HepG2 (cell line): ENCODE measurements at regions not wholly inside any gene's neighbourhood (a gene's known extent, or its start where the extent isn't known, plus 50 kb on each side); places are given as distances from the start of the nearest gene placed in this dataset.

Experiments
- ATAC-seq: fragments of 200-7000 bp; cut with Tn5 transposase; 3 replicates; pipeline ENCODE4 v1.9.1; 2020; ENCODE audit warnings: mild to moderate bottlenecking, moderate library complexity
- BruUV-seq: library from RNA; stranded (reverse); fragments of 400-500 nt; replicated peaks from 2 replicates; lab custom pipeline; 2021; lab: Mats Ljungman, UMichigan
- CTCF ChIA-PET: fragments of 300-600 bp; formaldehyde crosslinking; extraction: SDS; loops from one replicate; lab custom pipeline; 2021; ENCODE audit warnings: low total read pairs, inconsistent platforms, low intra/inter-chr PET ratio; lab: Yijun Ruan, JAX
- POLR2A ChIA-PET: fragments of 350-600 bp; sonication (Branson Sonifier 250); formaldehyde crosslinking; loops from one replicate; lab custom pipeline; 2020; ENCODE audit warnings: antibody characterized with exemption, inconsistent platforms; lab: Yijun Ruan, JAX
- DNase-seq: peaks from one replicate; pipeline ENCODE4 v3.0.0-alpha.2; 2015; ENCODE audit warnings: low spot score
- FAIRE-seq: peaks from 3 replicates; lab custom pipeline; 2011; peaks lifted over from hg19 to GRCh38; lab: Jason Lieb, UNC
- H2AFZ ChIP-seq: one replicate; pipeline ENCODE4 v1.6.1; 2011; ENCODE audit warnings: low read length, inconsistent platforms
- H3K27ac ChIP-seq: fragments of 300-600 bp; 3 replicates; pipeline ENCODE4 v1.8.0; 2011; ENCODE audit warnings: mixed run types, mild to moderate bottlenecking, mixed read lengths, low read length, inconsistent platforms; ENCODE audit not compliant: insufficient read depth; ENCODE audit errors: extremely low read length
- H3K27me3 ChIP-seq, 2 experiments: fragments of 200-600 bp in 1 of 2; 2 replicates in 1 of 2; 3 replicates in 1 of 2; pipeline versions ENCODE4 v1.6.0 to v1.8.0; 2011; ENCODE audit warnings: low read length in 2 of 2, mild to moderate bottlenecking in 2 of 2, moderate library complexity in 2 of 2, inconsistent platforms in 1 of 2; ENCODE audit not compliant: insufficient read depth in 2 of 2, control insufficient read depth in 1 of 2
- H3K36me3 ChIP-seq, 2 experiments: fragments of 200-600 bp in 1 of 2; replicated peaks in 1 of 2; 2 replicates in 1 of 2; 3 replicates in 1 of 2; pipeline versions ENCODE4 v1.5.1 to v1.8.0; 2011; ENCODE audit warnings: low read length in 2 of 2, inconsistent platforms in 1 of 2; ENCODE audit not compliant: insufficient read depth in 2 of 2, control insufficient read depth in 1 of 2
- H3K4me1 ChIP-seq: 2 replicates; pipeline ENCODE4 v1.5.1; 2012; ENCODE audit warnings: low read length, inconsistent platforms; ENCODE audit not compliant: insufficient read depth
- H3K4me2 ChIP-seq: 2 replicates; pipeline ENCODE4 v1.6.0; 2011; ENCODE audit warnings: low read depth, low read length, inconsistent platforms
- H3K4me3 ChIP-seq, 3 experiments: fragments of 200-600 bp in 1 of 3; sonication (generic), shearing (Covaris generic) in 1 of 3; replicated peaks in 1 of 3; 2 replicates each; pipeline ENCODE4 v1.5.1; 2011 to 2016; ENCODE audit warnings: low read length in 3 of 3, inconsistent platforms in 2 of 3, low read depth in 2 of 3, mild to moderate bottlenecking in 2 of 3, control low read depth in 1 of 3, mixed read lengths in 1 of 3; ENCODE audit not compliant: insufficient read depth in 1 of 3
- H3K79me2 ChIP-seq: one replicate; pipeline ENCODE4 v1.6.1; 2011; ENCODE audit warnings: low read length, inconsistent platforms; ENCODE audit not compliant: insufficient read depth
- H3K9ac ChIP-seq: 2 replicates; pipeline ENCODE4 v1.6.0; 2011; ENCODE audit warnings: mild to moderate bottlenecking, low read depth, low read length, inconsistent platforms; ENCODE audit not compliant: insufficient read depth
- H3K9me3 ChIP-seq: 2 replicates; pipeline ENCODE4 v1.5.1; 2012; ENCODE audit warnings: mild to moderate bottlenecking, low read length
- H4K20me1 ChIP-seq: 2 replicates; pipeline ENCODE4 v1.6.0; 2011; ENCODE audit warnings: inconsistent platforms, mild to moderate bottlenecking, low read length, moderate library complexity; ENCODE audit not compliant: insufficient read depth
- ARID4A ChIP-seq: sonication (generic); formaldehyde crosslinking; IDR thresholded peaks from 2 replicates; pipeline ENCODE4 v1.5.0; 2020; ENCODE audit warnings: mild to moderate bottlenecking, missing genetic modification reagents, borderline replicate concordance
- CREB3 ChIP-seq: sonication (generic); formaldehyde crosslinking; IDR thresholded peaks from 2 replicates; pipeline ENCODE4 v1.5.0; 2020; ENCODE audit warnings: missing genetic modification reagents
- EHMT2 ChIP-seq: fragments of 200-600 bp; sonication (generic); IDR thresholded peaks from 2 replicates; pipeline ENCODE4 v1.7.0; 2017; ENCODE audit warnings: antibody characterized with exemption, low read depth, low read length, borderline replicate concordance
- SALL1 ChIP-seq: sonication (generic); formaldehyde crosslinking; IDR thresholded peaks from 2 replicates; pipeline ENCODE4 v1.8.0; 2022; ENCODE audit warnings: mild to moderate bottlenecking, missing genetic modification reagents
- UBTF ChIP-seq: sonication (generic); formaldehyde crosslinking; IDR thresholded peaks from 2 replicates; pipeline ENCODE4 v1.4.0; 2020; ENCODE audit warnings: mild to moderate bottlenecking, missing genetic modification reagents
- ZNF138 ChIP-seq: sonication (generic); formaldehyde crosslinking; IDR thresholded peaks from 2 replicates; pipeline ENCODE4 v1.5.0; 2020; ENCODE audit warnings: mild to moderate bottlenecking, low read depth, missing genetic modification reagents
- ZNF224 ChIP-seq: sonication (generic); formaldehyde crosslinking; IDR thresholded peaks from 2 replicates; pipeline ENCODE4 v1.5.0; 2020; ENCODE audit warnings: mild to moderate bottlenecking, missing genetic modification reagents
- ZNF318 ChIP-seq: sonication (generic); formaldehyde crosslinking; IDR thresholded peaks from 2 replicates; pipeline ENCODE4 v1.4.0; 2020; ENCODE audit warnings: mild to moderate bottlenecking, missing genetic modification reagents
- ZNF484 ChIP-seq: sonication (generic); formaldehyde crosslinking; IDR thresholded peaks from 2 replicates; pipeline ENCODE4 v1.5.1; 2020; ENCODE audit warnings: mild to moderate bottlenecking, low read depth, missing genetic modification reagents, borderline replicate concordance
- WGBS: methylation state at CpG from one replicate; pipeline ENCODE4 v1.1.6; 2017; ENCODE audit warnings: low lambda C conversion rate; 5-methylcytosine and 5-hydroxymethylcytosine counted together
- in situ Hi-C: cut with HindIII; loops from 2 replicates; pipeline ENCODE4 v1.10.0; 2017; ENCODE audit warnings: low pct_unique_long_range_greater_than_20kb; ENCODE audit not compliant: extremely low pct_ligation_motif_present
- intact Hi-C: fragments of 100-400 bp; cut with micrococcal nuclease; formaldehyde crosslinking; loops from one replicate; pipeline ENCODE4 v1.10.0; 2022; ENCODE audit not compliant: unreplicated experiment

GRCh38 chr5:96287136-96287535 lies 145.9 kb downstream of the PCSK1 start:
- no peaks in the 10 kb centered on the region for H3K36me3 ChIP-seq
- in situ Hi-C loops, result no loop called here
- no peaks in the 10 kb centered on the region for H3K79me2 ChIP-seq
- H4K20me1 ChIP-seq, result no peaks in the 10 kb centered on the region
- intact Hi-C loops, result no loop called here
- no peak for ATAC-seq
- ChIA-PET CTCF (no interaction called here), POLR2A (no interaction called here)
- no peak overlapping the region for H3K9ac ChIP-seq
- H3K4me2 ChIP-seq, result no peak overlapping the region
- no TSS peak for BruUV-seq
- DNase-seq, result no peak
- H3K4me1 ChIP-seq, result peaks cover 12% of the 10 kb centered on the region
- no peak overlapping the region for H3K27ac ChIP-seq
- H3K27me3 ChIP-seq, result no peaks in the 10 kb centered on the region
- 100% methylated on average over 2 of the region's 2 CpGs for WGBS
- no peaks in the 10 kb centered on the region for H3K9me3 ChIP-seq
- no peak overlapping the region for H3K4me3 ChIP-seq
- no peak overlapping the region for H2AFZ ChIP-seq
- no peak for FAIRE-seq
- no peak for TF ChIP-seq EHMT2
- no peak for TF ChIP-seq ZNF138 (CRISPR knock-in tag)
- no peak for TF ChIP-seq ZNF484 (CRISPR knock-in tag)
- TF ChIP-seq ZNF318, result no peak
- TF ChIP-seq CREB3 (CRISPR knock-in tag), result no peak
- TF ChIP-seq ZNF224 (CRISPR knock-in tag), result no peak
- no peak for TF ChIP-seq ARID4A (CRISPR knock-in tag)
- TF ChIP-seq SALL1, result no peak
- TF ChIP-seq UBTF (CRISPR knock-in tag), result no peak
